ENCODE measurements at regions not wholly inside any gene's neighbourhood (a gene's known extent, or its start where the extent isn't known, plus 50 kb on each side); places are given as distances from the start of the nearest gene placed in this dataset.

- TF ChIP-seq POLR2A (IDR thresholded peaks at IDR 0.05) (no peak), CTCF (IDR thresholded peaks at IDR 0.05) (no peak), POLR2AphosphoS5 (IDR thresholded peaks at IDR 0.05) (no peak)
These were observed 983.5 kb downstream of the FAT4 start for GRCh38 chr4:126298271-126298670.

Measured in suprapubic skin (tissue), 4 donors.